Activated T-cell treated with anti-CD3 and anti-CD28 coated beads for 4 hours (primary cell): ENCODE measurements at regions not wholly inside any gene's neighbourhood (a gene's known extent, or its start where the extent isn't known, plus 50 kb on each side); places are given as distances from the start of the nearest gene placed in this dataset.

Experiments
- DNase-seq: peaks from one replicate; pipeline ENCODE4 v3.0.0-alpha.2; 2020

- no peak for DNase-seq
Measured at GRCh38 chr4:3343358-3343757, 50.5 kb downstream of the RGS12 start.

- no peak for DNase-seq
Measured at GRCh38 chr4:3344104-3344503, 51.3 kb downstream of the RGS12 start.

- DNase-seq: no peak
Measured at GRCh38 chr4:3344596-3344995, 51.8 kb downstream of the RGS12 start.

GRCh38 chr4:3345384-3345783 lies 52.6 kb downstream of the RGS12 start:
- DNase-seq: no peak

GRCh38 chr4:3346146-3346545 lies 53.3 kb downstream of the RGS12 start:
- no peak for DNase-seq

- DNase-seq: no peak
Measured at GRCh38 chr4:3347871-3348270, 55.0 kb downstream of the RGS12 start.

- no peak for DNase-seq
Measured at GRCh38 chr4:3348621-3349020, 55.8 kb downstream of the RGS12 start.

- no peak for DNase-seq
Measured at GRCh38 chr4:3349116-3349515, 56.3 kb downstream of the RGS12 start.

- no peak for DNase-seq
Measured at GRCh38 chr4:3351997-3352396, 59.2 kb downstream of the RGS12 start.

- no peak for DNase-seq
Measured at GRCh38 chr4:3352505-3352904, 59.7 kb downstream of the RGS12 start.

GRCh38 chr4:3352941-3353594 lies 60.2 kb downstream of the RGS12 start:
- no peak for DNase-seq

- DNase-seq: no peak
Measured at GRCh38 chr4:3353752-3354454, 61.1 kb downstream of the RGS12 start.

- no peak for DNase-seq
Measured at GRCh38 chr4:3354455-3354811, 61.6 kb downstream of the RGS12 start.

- DNase-seq: no peak
Measured at GRCh38 chr4:3355266-3355748, 62.5 kb downstream of the RGS12 start.

- no peak for DNase-seq
Measured at GRCh38 chr4:3358656-3359055, 65.8 kb downstream of the RGS12 start.

GRCh38 chr4:3360777-3361176 lies 68.0 kb downstream of the RGS12 start:
- DNase-seq: no peak

- no peak for DNase-seq
Measured at GRCh38 chr4:3361406-3361805, 68.6 kb downstream of the RGS12 start.

GRCh38 chr4:3361896-3362295 lies 69.1 kb downstream of the RGS12 start:
- DNase-seq: no peak

GRCh38 chr4:3362431-3363287 lies 69.8 kb downstream of the RGS12 start:
- no peak for DNase-seq

- no peak for DNase-seq
Measured at GRCh38 chr4:3363411-3364141, 70.8 kb downstream of the RGS12 start.

- no peak for DNase-seq
Measured at GRCh38 chr4:3364199-3364598, 71.4 kb downstream of the RGS12 start.

GRCh38 chr4:3364634-3365314 lies 72.0 kb downstream of the RGS12 start:
- no peak for DNase-seq
